Panc1 (cell line): ENCODE measurements at regions not wholly inside any gene's neighbourhood (a gene's known extent, or its start where the extent isn't known, plus 50 kb on each side); places are given as distances from the start of the nearest gene placed in this dataset.

Experiments
- ATAC-seq: fragments of 200-7000 bp; cut with Tn5 transposase; 2 replicates; pipeline ENCODE4 v1.9.1; 2020; ENCODE audit warnings: mild to moderate bottlenecking, moderate library complexity
- BruUV-seq: library from RNA; stranded (reverse); fragments of 400-500 nt; replicated peaks from 2 replicates; lab custom pipeline; 2021; lab: Mats Ljungman, UMichigan
- CTCF ChIA-PET: fragments of 300-600 bp; sonication (Branson Sonifier 250); formaldehyde crosslinking; loops from one replicate; lab custom pipeline; 2022; ENCODE audit warnings: antibody characterized with exemption; lab: Charles Lee
- POLR2A ChIA-PET: fragments of 300-600 bp; sonication (Branson Sonifier 250); formaldehyde crosslinking; loops from one replicate; lab custom pipeline; 2022; ENCODE audit warnings: antibody characterized with exemption; lab: Charles Lee
- DNase-seq: peaks from one replicate; pipeline ENCODE4 v3.0.0-alpha.2; 2010; ENCODE audit warnings: low read depth, low spot score
- H3K27ac ChIP-seq: 2 replicates; pipeline ENCODE4 v1.5.1; 2011; ENCODE audit warnings: mild to moderate bottlenecking, low read length, inconsistent platforms
- H3K27me3 ChIP-seq: fragments of 200-500 bp; sonication (Bioruptor generic); 2 replicates; pipeline ENCODE4 v1.6.0; 2014; ENCODE audit warnings: low read length, inconsistent platforms; ENCODE audit not compliant: control insufficient read depth, insufficient read depth
- H3K36me3 ChIP-seq: fragments of 200-500 bp; sonication (Bioruptor generic); 2 replicates; pipeline ENCODE4 v1.5.1; 2014; ENCODE audit warnings: inconsistent platforms, mild to moderate bottlenecking, low read length, moderate library complexity; ENCODE audit not compliant: control insufficient read depth, insufficient read depth
- H3K4me1 ChIP-seq: 2 replicates; pipeline ENCODE4 v1.5.1; 2011; ENCODE audit warnings: inconsistent platforms, mild to moderate bottlenecking, low read length, moderate library complexity; ENCODE audit not compliant: control insufficient read depth, insufficient read depth
- H3K4me3 ChIP-seq, 2 experiments: 2 replicates each; pipeline ENCODE4 v1.5.1; 2011 to 2012; ENCODE audit warnings: low read depth in 2 of 2, low read length in 2 of 2, mild to moderate bottlenecking in 2 of 2, inconsistent platforms in 1 of 2, moderate library complexity in 1 of 2
- H3K9me3 ChIP-seq: fragments of 200-500 bp; sonication (Bioruptor generic); 2 replicates; pipeline ENCODE4 v1.5.1; 2014; ENCODE audit warnings: low read depth, mild to moderate bottlenecking, inconsistent platforms, low read length, moderate library complexity; ENCODE audit not compliant: control insufficient read depth, insufficient read depth
- CTCF ChIP-seq: fragments of 450-650 bp; IDR thresholded peaks from 2 replicates; pipeline ENCODE4 v1.5.1; 2017; ENCODE audit warnings: mild to moderate bottlenecking
- POLR2AphosphoS5 ChIP-seq: IDR thresholded peaks from 2 replicates; pipeline ENCODE4 v1.6.1; 2012; ENCODE audit warnings: mild to moderate bottlenecking, low read depth, low read length, moderate library complexity
- REST ChIP-seq, 2 experiments: IDR thresholded peaks; 2 replicates each; pipeline ENCODE4 v1.6.1; 2011 to 2012; ENCODE audit warnings: low read depth in 2 of 2, control low read depth in 1 of 2, low read length in 1 of 2, mild to moderate bottlenecking in 1 of 2, moderate library complexity in 1 of 2; ENCODE audit not compliant: insufficient read depth in 1 of 2
- SIN3A ChIP-seq: IDR thresholded peaks from 2 replicates; pipeline ENCODE4 v1.6.1; 2012; ENCODE audit warnings: low read depth, mild to moderate bottlenecking, low read length, moderate library complexity, borderline replicate concordance; ENCODE audit not compliant: insufficient read depth
- TCF7L2 ChIP-seq: IDR thresholded peaks from 2 replicates; pipeline ENCODE4 v1.6.1; 2011; ENCODE audit warnings: mild to moderate bottlenecking, low read depth, low read length, inconsistent platforms
- in situ Hi-C: cut with HindIII; loops from 2 replicates; pipeline ENCODE4 v1.10.0; 2016; ENCODE audit warnings: low sequenced_read_pairs, low pct_unique_long_range_greater_than_20kb
- intact Hi-C: fragments of 100-400 bp; cut with micrococcal nuclease; formaldehyde crosslinking; loops from one replicate; pipeline ENCODE4 v1.10.0; 2022; ENCODE audit not compliant: unreplicated experiment

DNA sequence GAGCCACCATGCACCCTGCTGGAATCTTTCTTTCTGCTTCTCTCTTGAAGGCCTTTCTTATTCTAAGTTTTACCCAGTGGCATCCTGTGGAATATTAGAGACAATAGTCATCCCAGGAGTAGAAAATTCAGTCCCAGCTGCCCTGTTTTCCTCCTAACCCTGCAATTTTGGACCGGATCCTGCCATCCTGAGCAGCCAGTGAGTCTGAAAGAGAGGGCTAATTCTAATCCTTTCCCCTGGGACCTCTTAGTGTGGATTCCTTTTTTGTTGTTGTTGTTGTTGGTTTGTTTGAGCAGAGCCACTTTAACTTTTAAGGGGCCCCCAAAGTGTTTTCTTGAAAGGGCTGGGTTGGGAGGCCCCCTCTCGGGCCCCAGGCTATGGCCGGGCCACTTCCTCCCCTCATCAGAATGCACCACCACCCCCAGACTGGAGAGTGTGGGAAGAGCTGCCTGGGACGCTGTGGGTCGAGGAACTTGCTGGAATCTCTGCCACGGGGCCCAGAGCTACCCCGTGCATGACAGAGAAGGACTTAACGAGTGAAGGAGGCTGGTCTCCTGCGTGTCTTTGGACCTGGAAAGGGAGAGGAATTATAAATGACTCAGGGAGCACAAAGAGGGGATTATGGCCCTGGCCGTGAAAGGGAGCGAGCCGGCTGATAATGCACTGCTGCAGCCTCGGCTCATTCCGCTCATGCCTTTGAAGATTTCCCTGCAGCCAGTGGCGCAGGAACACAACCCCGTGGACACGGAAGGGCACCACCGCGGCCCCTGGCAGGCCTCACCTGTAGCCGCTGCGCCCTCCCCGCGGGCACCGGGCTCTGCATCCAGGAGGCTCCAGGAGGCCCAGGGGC is 81.0 kb upstream of the AKT3 start:
- TF ChIP-seq SIN3A (no peak), TCF7L2 (no peak), POLR2AphosphoS5 (no peak), REST (IDR thresholded peaks at IDR 0.05; ENCODE audit: insufficient read depth in 1 of 2, low read depth in 2 of 2, low read length in 1 of 2) (no peak), CTCF (no peak)
- BruUV-seq, result no TSS peak
- Histone ChIP-seq H3K4me1 (no peaks in the 10 kb centered on the region), H3K4me3 (no peak overlapping the region), H3K27ac (no peak overlapping the region), H3K27me3 (no peaks in the 10 kb centered on the region), H3K9me3 (no peaks in the 10 kb centered on the region), H3K36me3 (no peaks in the 10 kb centered on the region)
- POLR2A ChIA-PET, result no interaction called here
- intact Hi-C loops, result no loop called here
- in situ Hi-C loops, result no loop called here
- ATAC-seq, result no peak
- DNase-seq, result no peak
- CTCF ChIA-PET, result no interaction called here

DNA sequence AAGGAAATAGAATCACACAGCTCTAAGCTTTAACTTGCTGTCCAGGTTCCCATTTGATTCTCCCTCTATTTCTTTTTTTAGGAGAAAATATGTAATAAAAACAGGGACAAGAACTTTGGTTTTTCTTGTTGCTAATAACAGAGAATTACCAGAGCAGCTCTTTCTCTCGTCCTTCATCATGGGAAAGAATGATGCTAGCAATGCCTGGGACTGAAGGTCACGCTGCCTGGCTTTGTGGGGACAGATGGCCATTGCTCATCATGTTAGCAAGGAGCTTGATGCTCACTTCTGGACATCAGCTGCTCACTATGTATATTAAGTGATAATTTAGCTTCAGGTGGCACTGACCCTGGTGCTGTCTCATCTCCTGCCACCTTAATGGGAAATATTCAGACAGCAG is 77.3 kb upstream of the AKT3 start:
- TF ChIP-seq SIN3A, result no peak
- TF ChIP-seq POLR2AphosphoS5, result no peak
- no peak for TF ChIP-seq TCF7L2
- TF ChIP-seq CTCF, result no peak
- TF ChIP-seq REST (IDR thresholded peaks at IDR 0.05; ENCODE audit: insufficient read depth in 1 of 2, low read depth in 2 of 2, low read length in 1 of 2), result no peak
- Histone ChIP-seq H3K27ac (no peak overlapping the region), H3K4me1 (no peaks in the 10 kb centered on the region), H3K27me3 (no peaks in the 10 kb centered on the region), H3K4me3 (no peak overlapping the region), H3K36me3 (no peaks in the 10 kb centered on the region), H3K9me3 (no peaks in the 10 kb centered on the region)
- POLR2A ChIA-PET, result no interaction called here
- no TSS peak for BruUV-seq
- no peak for ATAC-seq
- CTCF ChIA-PET, result no interaction called here
- in situ Hi-C loops, result no loop called here
- no peak for DNase-seq
- intact Hi-C loops, result no loop called here
